ENCODE measurements at regions not wholly inside any gene's neighbourhood (a gene's known extent, or its start where the extent isn't known, plus 50 kb on each side); places are given as distances from the start of the nearest gene placed in this dataset.
"Not testable (repeated sequence)": the region's sequence is repeated elsewhere in the genome, so short reads cannot be mapped to it uniquely, and the experiment has no call there.

GRCh38 chr7:119252962-119253361 is 1020.0 kb upstream of the KCND2 start:
- TF ChIP-seq, protein P1, sequence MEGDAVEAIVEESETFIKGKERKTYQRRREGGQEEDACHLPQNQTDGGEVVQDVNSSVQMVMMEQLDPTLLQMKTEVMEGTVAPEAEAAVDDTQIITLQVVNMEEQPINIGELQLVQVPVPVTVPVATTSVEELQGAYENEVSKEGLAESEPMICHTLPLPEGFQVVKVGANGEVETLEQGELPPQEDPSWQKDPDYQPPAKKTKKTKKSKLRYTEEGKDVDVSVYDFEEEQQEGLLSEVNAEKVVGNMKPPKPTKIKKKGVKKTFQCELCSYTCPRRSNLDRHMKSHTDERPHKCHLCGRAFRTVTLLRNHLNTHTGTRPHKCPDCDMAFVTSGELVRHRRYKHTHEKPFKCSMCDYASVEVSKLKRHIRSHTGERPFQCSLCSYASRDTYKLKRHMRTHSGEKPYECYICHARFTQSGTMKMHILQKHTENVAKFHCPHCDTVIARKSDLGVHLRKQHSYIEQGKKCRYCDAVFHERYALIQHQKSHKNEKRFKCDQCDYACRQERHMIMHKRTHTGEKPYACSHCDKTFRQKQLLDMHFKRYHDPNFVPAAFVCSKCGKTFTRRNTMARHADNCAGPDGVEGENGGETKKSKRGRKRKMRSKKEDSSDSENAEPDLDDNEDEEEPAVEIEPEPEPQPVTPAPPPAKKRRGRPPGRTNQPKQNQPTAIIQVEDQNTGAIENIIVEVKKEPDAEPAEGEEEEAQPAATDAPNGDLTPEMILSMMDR (IDR thresholded peaks at IDR 0.05; ENCODE audit: low read depth, low read length), result no peak
- POLR2A ChIA-PET, result no interaction called here

GRCh38 chr7:119254742-119255141 is 1018.2 kb upstream of the KCND2 start:
- Histone ChIP-seq H3K9me3 (ENCODE audit: control insufficient read depth, insufficient read depth, low read length) (no peaks in the 10 kb centered on the region), H3K4me3 (ENCODE audit: low read depth, low read length) (no peak overlapping the region), H3K27ac (ENCODE audit: low read depth, low read length) (no peak overlapping the region), H3K27me3 (ENCODE audit: control insufficient read depth, insufficient read depth, low read length) (no peaks in the 10 kb centered on the region)
- POLR2A ChIA-PET, result no interaction called here
- no peak for DNase-seq (ENCODE audit: low read depth, low spot score)
- CTCF ChIA-PET, result no interaction called here
- TF ChIP-seq, protein P1 (IDR thresholded peaks at IDR 0.05; ENCODE audit: low read depth, low read length), result no peak

More at GRCh38 chr7:119252962-119253361, 1020.0 kb upstream of the KCND2 start:
- CTCF ChIA-PET, result no interaction called here
- H3K9me3 ChIP-seq (ENCODE audit: control insufficient read depth, insufficient read depth, low read length), result no peaks in the 10 kb centered on the region
- no peak overlapping the region for H3K27ac ChIP-seq (ENCODE audit: low read depth, low read length)
- no peak for DNase-seq (ENCODE audit: low read depth, low spot score)
- no peaks in the 10 kb centered on the region for H3K27me3 ChIP-seq (ENCODE audit: control insufficient read depth, insufficient read depth, low read length)
- no peak overlapping the region for H3K4me3 ChIP-seq (ENCODE audit: low read depth, low read length)

DNA sequence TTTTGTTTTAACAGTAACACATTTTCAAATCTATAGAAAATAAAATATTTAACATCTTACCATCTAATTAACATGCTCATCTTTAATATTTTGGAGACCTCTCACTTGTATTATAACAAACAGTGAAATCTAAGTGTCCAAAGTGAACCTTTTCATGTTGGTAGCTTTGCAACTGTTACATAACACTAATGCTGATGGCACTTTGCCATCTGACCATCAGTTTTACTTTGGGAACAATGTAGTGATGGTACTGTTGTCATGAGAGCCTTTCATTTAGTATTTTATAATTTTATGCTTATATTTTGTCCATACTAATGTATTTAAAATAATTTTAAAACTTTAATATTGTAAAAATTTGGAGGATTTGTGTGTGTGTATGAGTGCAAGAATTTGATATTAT is 1017.0 kb upstream of the KCND2 start:
- POLR2A ChIA-PET, result no interaction called here

GRCh38 chr7:119256446-119257131 is 1016.4 kb upstream of the KCND2 start:
- DNase-seq (ENCODE audit: low read depth, low spot score), result no peak
- no peak overlapping the region for H3K27ac ChIP-seq (ENCODE audit: low read depth, low read length)
- TF ChIP-seq, protein P1 (IDR thresholded peaks at IDR 0.05; ENCODE audit: low read depth, low read length), result no peak
- no peaks in the 10 kb centered on the region for H3K27me3 ChIP-seq (ENCODE audit: control insufficient read depth, insufficient read depth, low read length)
- ChIA-PET POLR2A (no interaction called here), CTCF (interaction anchor here (1.9 kb wide), 1 partner anchor 13 kb away, joined by 8 read pairs; no protein-coding TSS in a partner anchor)
- no peaks in the 10 kb centered on the region for H3K9me3 ChIP-seq (ENCODE audit: control insufficient read depth, insufficient read depth, low read length)
- H3K4me3 ChIP-seq (ENCODE audit: low read depth, low read length), result no peak overlapping the region

More for the DNA sequence above, 1017.0 kb upstream of the KCND2 start:
- H3K27ac ChIP-seq (ENCODE audit: low read depth, low read length), result no peak overlapping the region
- DNase-seq (ENCODE audit: low read depth, low spot score), result no peak
- no peaks in the 10 kb centered on the region for H3K9me3 ChIP-seq (ENCODE audit: control insufficient read depth, insufficient read depth, low read length)
- H3K27me3 ChIP-seq (ENCODE audit: control insufficient read depth, insufficient read depth, low read length), result no peaks in the 10 kb centered on the region
- CTCF ChIA-PET, result interaction anchor here (1.9 kb wide), 1 partner anchor 14 kb away, joined by 8 read pairs; no protein-coding TSS in a partner anchor
- H3K4me3 ChIP-seq (ENCODE audit: low read depth, low read length), result no peak overlapping the region
- TF ChIP-seq, protein P1 (IDR thresholded peaks at IDR 0.05; ENCODE audit: low read depth, low read length), result no peak

DNA sequence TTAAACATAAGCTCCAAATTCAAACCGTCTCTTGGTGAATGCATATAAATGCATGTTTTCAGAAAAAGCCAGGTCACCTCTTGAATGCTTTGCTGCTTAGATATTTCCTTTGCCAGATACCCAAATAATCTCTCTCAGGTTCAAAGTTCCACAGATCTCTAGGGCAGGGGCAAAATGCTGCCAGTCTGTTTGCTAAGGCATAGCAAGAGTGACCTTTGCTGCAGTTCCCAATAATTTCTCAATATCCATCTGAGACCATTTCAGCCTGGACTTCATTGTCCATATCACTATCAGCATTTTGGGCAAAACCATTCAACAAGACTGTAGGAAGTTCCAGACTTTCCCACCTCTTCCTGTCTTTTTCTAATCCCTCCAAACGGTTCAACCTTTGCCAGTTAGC is 1006.2 kb upstream of the KCND2 start:
- H3K9me3 ChIP-seq (ENCODE audit: control insufficient read depth, insufficient read depth, low read length); DNase-seq (ENCODE audit: low read depth, low spot score); H3K4me3 ChIP-seq (ENCODE audit: low read depth, low read length); H3K27me3 ChIP-seq (ENCODE audit: control insufficient read depth, insufficient read depth, low read length); POLR2A ChIA-PET; CTCF ChIA-PET; H3K27ac ChIP-seq (ENCODE audit: low read depth, low read length): not testable (repeated sequence)

Data from AG04450 (cell line).